K562 (cell line): ENCODE measurements at regions not wholly inside any gene's neighbourhood (a gene's known extent, or its start where the extent isn't known, plus 50 kb on each side); places are given as distances from the start of the nearest gene placed in this dataset.

Experiments
- CTCF ChIP-seq, 3 experiments: IDR thresholded peaks in 2 of 3; conservative IDR thresholded peaks in 1 of 3; 2 replicates each; pipeline ENCODE4 v1.5.1; 2011 to 2012; ENCODE audit warnings: low read length in 3 of 3, mild to moderate bottlenecking in 3 of 3, control low read depth in 2 of 3, improper control_type of control experiment in 1 of 3, inconsistent platforms in 1 of 3, low read depth in 1 of 3, mixed read lengths in 1 of 3, moderate library complexity in 1 of 3; ENCODE audit not compliant: insufficient read depth in 2 of 3
- FOS ChIP-seq: IDR thresholded peaks from 3 replicates; pipeline ENCODE4 v1.6.1; 2011; ENCODE audit not compliant: insufficient read length; ENCODE audit errors: extremely low read depth
- FOSL1 ChIP-seq: fragments of 200-800 bp; sonication (Bioruptor generic); conservative IDR thresholded peaks from 2 replicates; pipeline ENCODE4 v1.6.1; 2016; ENCODE audit warnings: missing genetic modification characterization, missing compliant biosample characterization
- SP1 ChIP-seq: sonication (generic); formaldehyde crosslinking; IDR thresholded peaks from 2 replicates; pipeline ENCODE4 v1.8.1; 2022; ENCODE audit warnings: mild to moderate bottlenecking, missing genetic modification reagents

GRCh38 chr2:19571773-19572172 is 213.3 kb upstream of the OSR1 start:
- no peak for TF ChIP-seq CTCF (IDR thresholded peaks at IDR 0.05 in 2 of 3, conservative IDR thresholded peaks at IDR 0.05 in 1 of 3; ENCODE audit: insufficient read depth in 2 of 3, low read depth in 1 of 3, low read length in 3 of 3)
- TF ChIP-seq FOS = no peak
- TF ChIP-seq SP1 (CRISPR knock-in tag) = no peak
- TF ChIP-seq FOSL1 = no peak
